Keratinocyte (primary cell): ENCODE measurements at regions not wholly inside any gene's neighbourhood (a gene's known extent, or its start where the extent isn't known, plus 50 kb on each side); places are given as distances from the start of the nearest gene placed in this dataset.

ENCODE experiments used
- DNase-seq: peaks from one replicate; pipeline ENCODE4 v3.0.0-alpha.2; 2011; ENCODE audit warnings: low read depth, missing footprints, low spot score
- FAIRE-seq: peaks from 2 replicates; lab custom pipeline; 2011; peaks lifted over from hg19 to GRCh38; lab: Jason Lieb, UNC
- H2AFZ ChIP-seq: 2 replicates; pipeline ENCODE4 v1.6.0; 2012; ENCODE audit warnings: low read length, control low read depth, inconsistent platforms; ENCODE audit not compliant: control insufficient read depth
- H3K27ac ChIP-seq: 2 replicates; pipeline ENCODE4 v1.5.1; 2011; ENCODE audit warnings: low read length; ENCODE audit not compliant: control insufficient read depth, insufficient read depth
- H3K27me3 ChIP-seq: 3 replicates; pipeline ENCODE4 v1.6.0; 2011; ENCODE audit warnings: low read length; ENCODE audit not compliant: control insufficient read depth, insufficient read depth; ENCODE audit errors: extremely low read depth
- H3K36me3 ChIP-seq, 2 experiments: 2 replicates in 1 of 2; 3 replicates in 1 of 2; pipeline ENCODE4 v1.5.1; 2011; ENCODE audit warnings: low read length in 2 of 2, mild to moderate bottlenecking in 1 of 2; ENCODE audit not compliant: control insufficient read depth in 2 of 2, insufficient read depth in 2 of 2; ENCODE audit errors: extremely low read depth in 1 of 2
- H3K4me1 ChIP-seq: 3 replicates; pipeline ENCODE4 v1.5.1; 2011; ENCODE audit warnings: low read length; ENCODE audit not compliant: control insufficient read depth, insufficient read depth; ENCODE audit errors: extremely low read depth
- H3K4me2 ChIP-seq: 3 replicates; pipeline ENCODE4 v1.6.0; 2011; ENCODE audit warnings: low read depth, low read length; ENCODE audit not compliant: control insufficient read depth, insufficient read depth; ENCODE audit errors: extremely low read depth
- H3K4me3 ChIP-seq, 3 experiments: fragments of 200-600 bp in 1 of 3; sonication (generic) in 1 of 3; 2 replicates in 2 of 3; 3 replicates in 1 of 3; pipeline ENCODE4 v1.5.1; 2011 to 2016; ENCODE audit warnings: low read length in 3 of 3, mild to moderate bottlenecking in 3 of 3, control low read depth in 2 of 3, inconsistent platforms in 1 of 3, low read depth in 1 of 3, mixed read lengths in 1 of 3, mixed run types in 1 of 3, moderate library complexity in 1 of 3; ENCODE audit not compliant: control insufficient read depth in 2 of 3, insufficient read depth in 2 of 3; ENCODE audit errors: extremely low read depth in 1 of 3
- H3K79me2 ChIP-seq: 2 replicates; pipeline ENCODE4 v1.6.0; 2012; ENCODE audit warnings: low read length; ENCODE audit not compliant: control insufficient read depth, insufficient read depth
- H3K9ac ChIP-seq: 3 replicates; pipeline ENCODE4 v1.6.0; 2011; ENCODE audit warnings: low read length; ENCODE audit not compliant: control insufficient read depth, insufficient read depth; ENCODE audit errors: extremely low read depth
- H3K9me1 ChIP-seq: 3 replicates; pipeline ENCODE4 v1.6.0; 2011; ENCODE audit warnings: low read length; ENCODE audit not compliant: control insufficient read depth, insufficient read depth; ENCODE audit errors: extremely low read depth
- H3K9me3 ChIP-seq: 2 replicates; pipeline ENCODE4 v1.5.1; 2012; ENCODE audit warnings: low read depth, low read length; ENCODE audit not compliant: control insufficient read depth
- H4K20me1 ChIP-seq: 3 replicates; pipeline ENCODE4 v1.6.0; 2011; ENCODE audit warnings: low read length; ENCODE audit not compliant: control insufficient read depth, insufficient read depth; ENCODE audit errors: extremely low read depth
- EZH2 ChIP-seq: IDR thresholded peaks from one replicate; pipeline ENCODE4 v1.6.1; 2012; ENCODE audit warnings: inconsistent platforms, mild to moderate bottlenecking, low read length, moderate library complexity
- dilution Hi-C: fragments of 300-500 bp; cut with MboI; formaldehyde crosslinking; loops from one replicate; pipeline ENCODE4 v1.7.0; 2020; ENCODE audit warnings: low sequenced_read_pairs; ENCODE audit not compliant: extremely low pct_ligation_motif_present
- TF ChIP-seq, protein P1 (sequence below), 3 experiments: IDR thresholded peaks in 1 of 3; conservative IDR thresholded peaks in 1 of 3; optimal IDR thresholded peaks in 1 of 3; 2 replicates in 2 of 3; 3 replicates in 1 of 3; pipeline versions ENCODE3 to v1.5.1; 2011; ENCODE audit warnings: low read length in 3 of 3, mild to moderate bottlenecking in 3 of 3, moderate library complexity in 2 of 3, control low read depth in 1 of 3, inconsistent platforms in 1 of 3; ENCODE audit not compliant: insufficient read depth in 2 of 3; ENCODE audit errors: extremely low read depth in 1 of 3

DNA sequence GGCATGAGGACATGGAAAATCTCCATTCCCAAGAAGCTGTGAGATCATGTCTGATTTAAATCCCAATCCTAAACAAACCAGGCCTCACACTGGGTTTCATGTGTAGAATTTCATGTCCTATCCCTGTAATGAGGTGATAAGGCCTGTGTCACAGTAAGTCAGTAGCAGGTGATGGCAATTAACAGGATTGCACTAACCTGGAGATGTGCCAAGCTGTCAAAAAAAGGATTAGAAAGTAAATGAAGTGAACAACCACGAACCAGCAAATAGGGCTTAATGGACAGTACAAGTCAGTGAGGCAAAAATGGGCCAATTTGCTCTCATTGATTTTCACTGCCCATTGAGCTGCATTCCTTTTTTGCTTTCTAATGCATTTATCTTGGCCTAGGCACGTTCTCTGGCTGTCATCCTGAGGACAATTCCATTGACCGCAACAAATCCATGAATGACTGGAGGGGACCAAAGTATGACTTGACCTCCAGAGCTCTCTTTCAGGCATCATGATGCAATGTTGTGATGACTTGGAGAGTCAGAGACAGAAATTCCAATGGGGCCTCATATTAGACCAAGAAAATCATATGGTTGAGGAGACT, 673.6 kb upstream of the ADGRL2 start:
- H3K27ac ChIP-seq = no peak overlapping the region
- H3K9me3 ChIP-seq = no peaks in the 10 kb centered on the region
- no peaks in the 10 kb centered on the region for H3K9me1 ChIP-seq
- no peaks in the 10 kb centered on the region for H3K4me1 ChIP-seq
- no peaks in the 10 kb centered on the region for H3K27me3 ChIP-seq
- H3K4me3 ChIP-seq = no peak overlapping the region
- H2AFZ ChIP-seq = no peak overlapping the region
- no peaks in the 10 kb centered on the region for H4K20me1 ChIP-seq
- no peaks in the 10 kb centered on the region for H3K36me3 ChIP-seq
- no peak for FAIRE-seq
- no peak for DNase-seq
- dilution Hi-C loops = no loop called here
- no peak overlapping the region for H3K4me2 ChIP-seq
- TF ChIP-seq EZH2 = no peak
- TF ChIP-seq, protein P1, sequence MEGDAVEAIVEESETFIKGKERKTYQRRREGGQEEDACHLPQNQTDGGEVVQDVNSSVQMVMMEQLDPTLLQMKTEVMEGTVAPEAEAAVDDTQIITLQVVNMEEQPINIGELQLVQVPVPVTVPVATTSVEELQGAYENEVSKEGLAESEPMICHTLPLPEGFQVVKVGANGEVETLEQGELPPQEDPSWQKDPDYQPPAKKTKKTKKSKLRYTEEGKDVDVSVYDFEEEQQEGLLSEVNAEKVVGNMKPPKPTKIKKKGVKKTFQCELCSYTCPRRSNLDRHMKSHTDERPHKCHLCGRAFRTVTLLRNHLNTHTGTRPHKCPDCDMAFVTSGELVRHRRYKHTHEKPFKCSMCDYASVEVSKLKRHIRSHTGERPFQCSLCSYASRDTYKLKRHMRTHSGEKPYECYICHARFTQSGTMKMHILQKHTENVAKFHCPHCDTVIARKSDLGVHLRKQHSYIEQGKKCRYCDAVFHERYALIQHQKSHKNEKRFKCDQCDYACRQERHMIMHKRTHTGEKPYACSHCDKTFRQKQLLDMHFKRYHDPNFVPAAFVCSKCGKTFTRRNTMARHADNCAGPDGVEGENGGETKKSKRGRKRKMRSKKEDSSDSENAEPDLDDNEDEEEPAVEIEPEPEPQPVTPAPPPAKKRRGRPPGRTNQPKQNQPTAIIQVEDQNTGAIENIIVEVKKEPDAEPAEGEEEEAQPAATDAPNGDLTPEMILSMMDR (optimal IDR thresholded peaks at IDR 0.05 in 1 of 3, IDR thresholded peaks at IDR 0.05 in 1 of 3, conservative IDR thresholded peaks at IDR 0.05 in 1 of 3; ENCODE audit: extremely low read depth in 1 of 3, insufficient read depth in 2 of 3, low read length in 3 of 3) = no peak
- H3K9ac ChIP-seq = no peak overlapping the region
- H3K79me2 ChIP-seq = no peaks in the 10 kb centered on the region

DNA sequence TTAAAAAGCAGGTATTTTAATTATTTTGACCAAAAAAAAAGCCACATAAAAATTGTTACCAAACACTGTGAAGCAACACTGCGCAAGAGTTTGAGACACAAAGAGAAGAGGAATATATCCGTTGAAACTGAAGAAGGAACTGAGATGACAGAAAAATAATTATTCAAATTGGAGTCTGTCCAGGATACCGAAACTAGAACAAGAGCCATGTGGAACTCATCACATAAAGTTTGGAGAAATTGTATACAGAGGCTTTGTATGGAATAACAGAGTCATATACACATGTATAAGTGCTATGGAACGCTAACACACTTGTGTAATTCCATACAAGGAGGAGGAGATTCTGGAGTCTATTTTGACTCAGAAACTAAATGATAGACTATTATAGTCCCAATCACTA, 675.1 kb upstream of the ADGRL2 start:
- no peaks in the 10 kb centered on the region for H3K9me3 ChIP-seq
- H3K27me3 ChIP-seq = no peaks in the 10 kb centered on the region
- no peak overlapping the region for H3K9ac ChIP-seq
- DNase-seq (no peak), FAIRE-seq (no peak)
- H3K9me1 ChIP-seq = no peaks in the 10 kb centered on the region
- no peak overlapping the region for H3K4me3 ChIP-seq
- H3K36me3 ChIP-seq = no peaks in the 10 kb centered on the region
- no peaks in the 10 kb centered on the region for H3K4me1 ChIP-seq
- H3K27ac ChIP-seq = no peak overlapping the region
- dilution Hi-C loops = no loop called here
- H3K4me2 ChIP-seq = no peak overlapping the region
- no peak overlapping the region for H2AFZ ChIP-seq
- TF ChIP-seq EZH2 = no peak
- TF ChIP-seq, protein P1 (optimal IDR thresholded peaks at IDR 0.05 in 1 of 3, IDR thresholded peaks at IDR 0.05 in 1 of 3, conservative IDR thresholded peaks at IDR 0.05 in 1 of 3; ENCODE audit: extremely low read depth in 1 of 3, insufficient read depth in 2 of 3, low read length in 3 of 3) = no peak
- no peaks in the 10 kb centered on the region for H3K79me2 ChIP-seq
- no peaks in the 10 kb centered on the region for H4K20me1 ChIP-seq
